SK-N-SH (cell line): ENCODE measurements at regions not wholly inside any gene's neighbourhood (a gene's known extent, or its start where the extent isn't known, plus 50 kb on each side); places are given as distances from the start of the nearest gene placed in this dataset.

Experiments used
- CTCF ChIA-PET: fragments of 300-600, 350-600 bp; formaldehyde crosslinking; extraction: SDS; loops from one replicate; lab custom pipeline; 2021; lab: Yijun Ruan, JAX
- POLR2A ChIA-PET: fragments of 350-600 bp; sonication (Branson Sonifier 250); formaldehyde crosslinking; extraction: SDS; loops from one replicate; lab custom pipeline; 2020; ENCODE audit warnings: antibody characterized with exemption, inconsistent platforms; lab: Yijun Ruan, JAX
- DNase-seq: peaks from one replicate; pipeline ENCODE4 v3.0.0; 2012
- H2AFZ ChIP-seq: fragments of 200-600 bp; sonication (generic); 2 replicates; pipeline ENCODE4 v1.8.1; 2016; ENCODE audit warnings: antibody characterized with exemption, mild to moderate bottlenecking, low read depth
- H3F3A ChIP-seq: fragments of 200-600 bp; sonication (generic); replicated peaks from 2 replicates; pipeline ENCODE3; 2016; ENCODE audit warnings: antibody characterized with exemption, mild to moderate bottlenecking; ENCODE audit not compliant: insufficient read depth
- H3K27ac ChIP-seq, 2 experiments: fragments of 200-500 bp in 1 of 2; fragments of 200-600 bp in 1 of 2; sonication (Bioruptor generic) in 1 of 2; sonication (generic), shearing (Covaris generic) in 1 of 2; 2 replicates each; pipeline versions ENCODE4 v1.5.1 to v1.6.1; 2014 to 2016; ENCODE audit warnings: low read depth in 2 of 2, inconsistent platforms in 1 of 2, low read length in 1 of 2, mild to moderate bottlenecking in 1 of 2, mixed read lengths in 1 of 2
- H3K27me3 ChIP-seq: fragments of 200-600 bp; sonication (generic), shearing (Covaris generic); 2 replicates; pipeline ENCODE4 v1.6.1; 2016; ENCODE audit warnings: mixed run types; ENCODE audit not compliant: insufficient read depth
- H3K36me3 ChIP-seq, 2 experiments: fragments of 200-500 bp in 1 of 2; fragments of 200-600 bp in 1 of 2; sonication (Bioruptor generic) in 1 of 2; sonication (generic) in 1 of 2; replicated peaks in 1 of 2; 2 replicates each; pipeline versions ENCODE3 to v1.5.1; 2014 to 2016; ENCODE audit warnings: low read length in 1 of 2, mild to moderate bottlenecking in 1 of 2; ENCODE audit not compliant: insufficient read depth in 2 of 2, control insufficient read depth in 1 of 2
- H3K4me1 ChIP-seq, 2 experiments: fragments of 200-500 bp in 1 of 2; fragments of 200-600 bp in 1 of 2; sonication (Bioruptor generic) in 1 of 2; sonication (generic), shearing (Covaris generic) in 1 of 2; 2 replicates each; pipeline versions ENCODE4 v1.5.1 to v1.6.1; 2014 to 2016; ENCODE audit warnings: low read depth in 1 of 2, low read length in 1 of 2, mixed run types in 1 of 2; ENCODE audit not compliant: insufficient read depth in 2 of 2, control insufficient read depth in 1 of 2
- H3K4me2 ChIP-seq: fragments of 200-600 bp; sonication (generic), shearing (Covaris generic); 2 replicates; pipeline ENCODE4 v1.6.1; 2017; ENCODE audit warnings: mixed run types
- H3K4me3 ChIP-seq, 2 experiments: fragments of 200-500 bp in 1 of 2; fragments of 200-600 bp in 1 of 2; sonication (Bioruptor generic) in 1 of 2; sonication (generic), shearing (Covaris generic) in 1 of 2; 2 replicates each; pipeline versions ENCODE4 v1.5.1 to v1.8.1; 2014 to 2016; ENCODE audit warnings: low read depth in 2 of 2, inconsistent platforms in 1 of 2, low read length in 1 of 2, mild to moderate bottlenecking in 1 of 2, mixed read lengths in 1 of 2, moderate library complexity in 1 of 2
- H3K79me2 ChIP-seq: fragments of 200-600 bp; sonication (generic); 2 replicates; pipeline ENCODE4 v1.8.1; 2017; ENCODE audit warnings: mild to moderate bottlenecking; ENCODE audit not compliant: insufficient read depth
- H3K9ac ChIP-seq: fragments of 200-600 bp; sonication (generic); 2 replicates; pipeline ENCODE4 v1.6.1; 2017; ENCODE audit warnings: mixed run types
- H3K9me2 ChIP-seq: fragments of 200-600 bp; sonication (generic); 2 replicates; pipeline ENCODE4 v1.6.1; 2017; ENCODE audit warnings: mixed run types
- H3K9me3 ChIP-seq: fragments of 200-600 bp; sonication (generic); 2 replicates; pipeline ENCODE4 v1.6.1; 2017; ENCODE audit warnings: mixed run types, mild to moderate bottlenecking, moderate library complexity
- H4K20me1 ChIP-seq: fragments of 200-600 bp; sonication (generic); 2 replicates; pipeline ENCODE4 v1.6.1; 2017; ENCODE audit warnings: mild to moderate bottlenecking, mixed run types; ENCODE audit not compliant: insufficient read depth
- CHD2 ChIP-seq: fragments of 150-350 bp; IDR thresholded peaks from 2 replicates; pipeline ENCODE4 v1.6.1; 2018; ENCODE audit warnings: low read length; ENCODE audit not compliant: partially characterized antibody
- ELF1 ChIP-seq: IDR thresholded peaks from 2 replicates; pipeline ENCODE4 v1.4.0; 2012
- EZH2phosphoT487 ChIP-seq: fragments of 200-600 bp; sonication (generic); IDR thresholded peaks from 2 replicates; pipeline ENCODE4 v1.6.1; 2017; ENCODE audit warnings: low read depth, mixed run types, mild to moderate bottlenecking, antibody characterized with exemption, moderate library complexity, borderline replicate concordance
- FOSL2 ChIP-seq: IDR thresholded peaks from 2 replicates; pipeline ENCODE4 v1.4.0; 2012; ENCODE audit warnings: low read depth, mild to moderate bottlenecking, moderate library complexity, borderline replicate concordance
- FOXJ3 ChIP-seq: sonication (generic); formaldehyde crosslinking; IDR thresholded peaks from 2 replicates; pipeline ENCODE4 v1.5.1; 2020; ENCODE audit warnings: mild to moderate bottlenecking, missing genetic modification reagents
- GABPA ChIP-seq: IDR thresholded peaks from 2 replicates; pipeline ENCODE4 v1.4.0; 2012; ENCODE audit warnings: low read depth, mild to moderate bottlenecking
- GATA2 ChIP-seq: sonication (generic); formaldehyde crosslinking; IDR thresholded peaks from 2 replicates; pipeline ENCODE4 v1.5.0; 2020; ENCODE audit warnings: mild to moderate bottlenecking, missing genetic modification reagents
- JUND ChIP-seq: IDR thresholded peaks from 2 replicates; pipeline ENCODE4 v1.4.0; 2012
- MEF2A ChIP-seq: IDR thresholded peaks from 2 replicates; pipeline ENCODE4 v1.4.0; 2012; ENCODE audit warnings: low read depth, borderline replicate concordance
- MXI1 ChIP-seq: IDR thresholded peaks from 2 replicates; pipeline ENCODE4 v1.6.1; 2012; ENCODE audit warnings: mild to moderate bottlenecking, low read depth, low read length, improper control_type of control experiment
- NFIC ChIP-seq: IDR thresholded peaks from 2 replicates; pipeline ENCODE4 v1.4.0; 2012; ENCODE audit warnings: borderline replicate concordance
- NRF1 ChIP-seq: IDR thresholded peaks from 2 replicates; pipeline ENCODE4 v1.6.1; 2012; ENCODE audit warnings: low read depth, mild to moderate bottlenecking, low read length
- PBX3 ChIP-seq: IDR thresholded peaks from 2 replicates; pipeline ENCODE4; 2012
- POLR2AphosphoS5 ChIP-seq: IDR thresholded peaks from 2 replicates; pipeline ENCODE4 v1.6.1; 2012; ENCODE audit warnings: low read depth, low read length
- RAD21 ChIP-seq: IDR thresholded peaks from 2 replicates; pipeline ENCODE4 v1.6.1; 2012; ENCODE audit warnings: mild to moderate bottlenecking, low read length
- RCOR1 ChIP-seq: fragments of 150-350 bp; IDR thresholded peaks from 2 replicates; pipeline ENCODE4 v1.6.1; 2017; ENCODE audit warnings: antibody characterized with exemption, low read length
- RFX5 ChIP-seq: IDR thresholded peaks from 2 replicates; pipeline ENCODE4 v1.6.1; 2012; ENCODE audit warnings: mild to moderate bottlenecking, improper control_type of control experiment, low read length
- SIN3A ChIP-seq: IDR thresholded peaks from 2 replicates; pipeline ENCODE4 v1.6.1; 2012; ENCODE audit warnings: low read depth, mild to moderate bottlenecking, low read length, moderate library complexity, borderline replicate concordance
- SMC3 ChIP-seq: IDR thresholded peaks from 2 replicates; pipeline ENCODE4 v1.6.1; 2012; ENCODE audit warnings: low read depth, low read length, improper control_type of control experiment
- TAF1 ChIP-seq: IDR thresholded peaks from 2 replicates; pipeline ENCODE4 v1.6.1; 2012; ENCODE audit warnings: low read depth, mild to moderate bottlenecking, low read length, moderate library complexity, borderline replicate concordance
- TEAD4 ChIP-seq: IDR thresholded peaks from 2 replicates; pipeline ENCODE4 v1.4.0; 2012; ENCODE audit warnings: mild to moderate bottlenecking, borderline replicate concordance; ENCODE audit not compliant: insufficient read depth
- YY1 ChIP-seq: IDR thresholded peaks from 2 replicates; pipeline ENCODE4 v1.4.0; 2012; ENCODE audit warnings: low read depth, mild to moderate bottlenecking
- WGBS: methylation state at CpG from one replicate; pipeline ENCODE4 v1.1.6; 2017; ENCODE audit warnings: low lambda C conversion rate; 5-methylcytosine and 5-hydroxymethylcytosine counted together
- TF ChIP-seq, protein P1 (sequence below): fragments of 200-600 bp; sonication (generic); IDR thresholded peaks from 2 replicates; pipeline ENCODE4 v1.6.1; 2017; ENCODE audit warnings: antibody characterized with exemption, mild to moderate bottlenecking, moderate library complexity
- TF ChIP-seq, protein P2 (sequence below): IDR thresholded peaks from 2 replicates; pipeline ENCODE4 v1.4.0; 2012; ENCODE audit warnings: low read depth, borderline replicate concordance

GRCh38 chr9:82882748-82883147, 180.2 kb downstream of the RASEF start:
- H3K79me2 ChIP-seq, result no peaks in the 10 kb centered on the region
- no peaks in the 10 kb centered on the region for H3K9me3 ChIP-seq
- H3K4me1 ChIP-seq, result no peaks in the 10 kb centered on the region
- no peak overlapping the region for H3K4me2 ChIP-seq
- TF ChIP-seq TEAD4, result no peak
- TF ChIP-seq POLR2AphosphoS5, result no peak
- TF ChIP-seq YY1, result no peak
- no peak for TF ChIP-seq SMC3
- TF ChIP-seq PBX3, result no peak
- no peak for TF ChIP-seq FOXJ3 (CRISPR knock-in tag)
- TF ChIP-seq TAF1, result no peak
- TF ChIP-seq, protein P1, sequence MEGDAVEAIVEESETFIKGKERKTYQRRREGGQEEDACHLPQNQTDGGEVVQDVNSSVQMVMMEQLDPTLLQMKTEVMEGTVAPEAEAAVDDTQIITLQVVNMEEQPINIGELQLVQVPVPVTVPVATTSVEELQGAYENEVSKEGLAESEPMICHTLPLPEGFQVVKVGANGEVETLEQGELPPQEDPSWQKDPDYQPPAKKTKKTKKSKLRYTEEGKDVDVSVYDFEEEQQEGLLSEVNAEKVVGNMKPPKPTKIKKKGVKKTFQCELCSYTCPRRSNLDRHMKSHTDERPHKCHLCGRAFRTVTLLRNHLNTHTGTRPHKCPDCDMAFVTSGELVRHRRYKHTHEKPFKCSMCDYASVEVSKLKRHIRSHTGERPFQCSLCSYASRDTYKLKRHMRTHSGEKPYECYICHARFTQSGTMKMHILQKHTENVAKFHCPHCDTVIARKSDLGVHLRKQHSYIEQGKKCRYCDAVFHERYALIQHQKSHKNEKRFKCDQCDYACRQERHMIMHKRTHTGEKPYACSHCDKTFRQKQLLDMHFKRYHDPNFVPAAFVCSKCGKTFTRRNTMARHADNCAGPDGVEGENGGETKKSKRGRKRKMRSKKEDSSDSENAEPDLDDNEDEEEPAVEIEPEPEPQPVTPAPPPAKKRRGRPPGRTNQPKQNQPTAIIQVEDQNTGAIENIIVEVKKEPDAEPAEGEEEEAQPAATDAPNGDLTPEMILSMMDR, result no peak
- TF ChIP-seq ELF1, result no peak
- no peak for TF ChIP-seq GABPA
- TF ChIP-seq EZH2phosphoT487, result no peak
- no peak for TF ChIP-seq RCOR1
- TF ChIP-seq RAD21, result no peak
- no peak for TF ChIP-seq SIN3A
- no peak for TF ChIP-seq MXI1
- no peak for TF ChIP-seq FOSL2
- TF ChIP-seq MEF2A, result no peak
- no peak for TF ChIP-seq GATA2 (CRISPR knock-in tag)
- TF ChIP-seq, all 33 proteins: peak for 0
- 9% methylated on average over 2 of the region's 2 CpGs for WGBS
- Histone ChIP-seq H3K4me3 (no peak overlapping the region), H3K27ac (no peak overlapping the region), H3K27me3 (no peaks in the 10 kb centered on the region), H3K9ac (no peak overlapping the region), H3K9me2 (no peaks in the 10 kb centered on the region), H3K36me3 (no peaks in the 10 kb centered on the region), H3F3A (no peaks in the 10 kb centered on the region), H4K20me1 (no peaks in the 10 kb centered on the region), H2AFZ (no peak overlapping the region)
- DNase-seq, result no peak
- POLR2A ChIA-PET, result no interaction called here
- CTCF ChIA-PET, result no interaction called here

DNA sequence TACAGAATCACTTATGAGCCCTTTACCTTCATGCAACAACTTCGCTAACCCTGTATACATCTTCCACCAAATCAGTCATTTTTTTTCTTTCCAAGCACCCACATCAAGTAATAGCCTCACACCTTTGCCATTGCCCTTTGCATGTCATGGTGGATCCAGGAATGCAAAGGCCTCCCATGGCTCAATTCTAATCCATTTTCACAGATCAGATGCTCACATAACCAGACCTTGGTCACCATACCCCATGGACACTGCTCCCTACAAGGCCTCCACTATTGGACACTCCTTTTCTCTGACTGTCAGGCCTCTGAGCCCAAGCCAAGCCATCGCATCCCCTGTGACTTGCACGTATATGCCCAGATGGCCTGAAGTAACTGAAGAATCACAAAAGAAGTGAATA, 179.5 kb downstream of the RASEF start:
- Histone ChIP-seq H3K9me2 (no peaks in the 10 kb centered on the region), H3K79me2 (no peaks in the 10 kb centered on the region), H3F3A (no peaks in the 10 kb centered on the region), H3K27me3 (no peaks in the 10 kb centered on the region), H3K4me1 (no peaks in the 10 kb centered on the region), H3K4me2 (no peak overlapping the region), H3K27ac (no peak overlapping the region), H3K9me3 (no peaks in the 10 kb centered on the region), H4K20me1 (no peaks in the 10 kb centered on the region), H3K4me3 (no peak overlapping the region), H2AFZ (no peak overlapping the region), H3K36me3 (no peaks in the 10 kb centered on the region), H3K9ac (no peak overlapping the region)
- no peak for DNase-seq
- CTCF ChIA-PET, result no interaction called here
- 57% methylated on average over 2 of the region's 3 CpGs for WGBS
- POLR2A ChIA-PET, result no interaction called here
- TF ChIP-seq JUND, result no peak
- no peak for TF ChIP-seq ELF1
- TF ChIP-seq TEAD4, result no peak
- TF ChIP-seq FOXJ3 (CRISPR knock-in tag), result no peak
- no peak for TF ChIP-seq NFIC
- TF ChIP-seq, protein P2, sequence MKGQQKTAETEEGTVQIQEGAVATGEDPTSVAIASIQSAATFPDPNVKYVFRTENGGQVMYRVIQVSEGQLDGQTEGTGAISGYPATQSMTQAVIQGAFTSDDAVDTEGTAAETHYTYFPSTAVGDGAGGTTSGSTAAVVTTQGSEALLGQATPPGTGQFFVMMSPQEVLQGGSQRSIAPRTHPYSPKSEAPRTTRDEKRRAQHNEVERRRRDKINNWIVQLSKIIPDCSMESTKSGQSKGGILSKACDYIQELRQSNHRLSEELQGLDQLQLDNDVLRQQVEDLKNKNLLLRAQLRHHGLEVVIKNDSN, result no peak
- TF ChIP-seq RAD21, result no peak
- no peak for TF ChIP-seq CHD2
- TF ChIP-seq, protein P1, result no peak
- no peak for TF ChIP-seq NRF1
- no peak for TF ChIP-seq RFX5
- no peak for TF ChIP-seq TAF1
- no peak for TF ChIP-seq POLR2AphosphoS5
